ENCODE measurements at regions not wholly inside any gene's neighbourhood (a gene's known extent, or its start where the extent isn't known, plus 50 kb on each side); places are given as distances from the start of the nearest gene placed in this dataset.

DNA sequence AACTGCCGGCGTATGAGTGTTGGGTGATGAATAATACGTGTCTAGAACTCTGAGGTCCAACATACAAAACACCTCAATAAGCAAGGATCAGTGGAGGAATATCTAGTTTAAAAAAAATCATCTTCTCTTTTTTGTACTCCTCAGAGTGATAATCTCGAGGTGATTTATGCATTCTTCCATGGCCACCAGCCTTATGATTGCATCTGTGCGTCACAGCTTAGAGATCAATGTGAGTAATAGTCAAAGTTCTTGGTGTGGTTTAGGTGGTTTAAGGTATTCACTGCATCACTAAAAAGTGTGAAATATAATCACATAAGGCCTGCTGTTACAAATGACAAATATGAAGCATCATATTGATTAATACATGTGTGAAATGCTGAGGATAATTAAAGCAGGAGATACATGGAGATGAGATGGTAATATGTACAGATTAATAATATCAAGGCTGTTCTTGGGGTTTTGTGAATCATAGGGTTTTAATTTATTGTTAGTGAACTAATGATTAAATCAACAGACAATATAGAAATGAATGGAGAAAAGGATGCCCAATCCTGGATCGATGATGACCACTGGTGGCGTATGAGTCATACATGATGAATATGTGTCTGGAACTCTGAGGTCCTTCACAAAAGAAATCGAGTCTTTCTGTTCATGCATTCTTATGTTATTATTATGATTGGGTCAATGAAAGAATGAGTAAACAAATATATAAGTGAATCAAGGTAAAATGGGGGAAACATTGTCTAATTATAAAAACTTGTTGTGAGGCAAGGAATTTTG is 68.8 kb upstream of the RTL1 start:
- H3K4me2 ChIP-seq: no peak overlapping the region
- no peaks in the 10 kb centered on the region for H4K20me1 ChIP-seq (ENCODE audit: insufficient read depth)
- DNase-seq: no peak
- no peaks in the 10 kb centered on the region for H3K36me3 ChIP-seq (replicated peaks in 1 of 2; ENCODE audit: control insufficient read depth in 1 of 2, insufficient read depth in 2 of 2, low read length in 1 of 2)
- no peaks in the 10 kb centered on the region for H3K4me1 ChIP-seq (ENCODE audit: control insufficient read depth in 1 of 2, insufficient read depth in 2 of 2, low read depth in 1 of 2, low read length in 1 of 2)
- no peak overlapping the region for H2AFZ ChIP-seq (ENCODE audit: low read depth)
- POLR2A ChIA-PET: no interaction called here
- H3K4me3 ChIP-seq (ENCODE audit: low read depth in 2 of 2, low read length in 1 of 2): no peak overlapping the region
- WGBS (ENCODE audit: low lambda C conversion rate): 57% methylated on average over 8 of the region's 8 CpGs
- H3K79me2 ChIP-seq (ENCODE audit: insufficient read depth): no peaks in the 10 kb centered on the region
- no peaks in the 10 kb centered on the region for H3K9me3 ChIP-seq
- H3K9ac ChIP-seq: no peak overlapping the region
- no peak overlapping the region for H3K27ac ChIP-seq (ENCODE audit: low read depth in 2 of 2, low read length in 1 of 2)
- CTCF ChIA-PET: no interaction called here
- TF ChIP-seq FOXJ3 (CRISPR knock-in tag; IDR thresholded peaks at IDR 0.05) (no peak), SMC3 (IDR thresholded peaks at IDR 0.05; ENCODE audit: low read depth, low read length) (no peak), FOSL2 (IDR thresholded peaks at IDR 0.05; ENCODE audit: borderline replicate concordance, low read depth) (no peak), RXRA (IDR thresholded peaks at IDR 0.05; ENCODE audit: borderline replicate concordance, low read depth) (no peak), GABPA (IDR thresholded peaks at IDR 0.05; ENCODE audit: low read depth) (no peak), YY1 (IDR thresholded peaks at IDR 0.05; ENCODE audit: low read depth) (no peak), CHD2 (IDR thresholded peaks at IDR 0.05; ENCODE audit: low read length, partially characterized antibody) (no peak), JUND (IDR thresholded peaks at IDR 0.05) (no peak), RAD21 (IDR thresholded peaks at IDR 0.05; ENCODE audit: low read length) (no peak), TCF12 (IDR thresholded peaks at IDR 0.05) (no peak), SIN3A (IDR thresholded peaks at IDR 0.05; ENCODE audit: borderline replicate concordance, low read depth, low read length) (no peak)
- TF ChIP-seq, protein P1, sequence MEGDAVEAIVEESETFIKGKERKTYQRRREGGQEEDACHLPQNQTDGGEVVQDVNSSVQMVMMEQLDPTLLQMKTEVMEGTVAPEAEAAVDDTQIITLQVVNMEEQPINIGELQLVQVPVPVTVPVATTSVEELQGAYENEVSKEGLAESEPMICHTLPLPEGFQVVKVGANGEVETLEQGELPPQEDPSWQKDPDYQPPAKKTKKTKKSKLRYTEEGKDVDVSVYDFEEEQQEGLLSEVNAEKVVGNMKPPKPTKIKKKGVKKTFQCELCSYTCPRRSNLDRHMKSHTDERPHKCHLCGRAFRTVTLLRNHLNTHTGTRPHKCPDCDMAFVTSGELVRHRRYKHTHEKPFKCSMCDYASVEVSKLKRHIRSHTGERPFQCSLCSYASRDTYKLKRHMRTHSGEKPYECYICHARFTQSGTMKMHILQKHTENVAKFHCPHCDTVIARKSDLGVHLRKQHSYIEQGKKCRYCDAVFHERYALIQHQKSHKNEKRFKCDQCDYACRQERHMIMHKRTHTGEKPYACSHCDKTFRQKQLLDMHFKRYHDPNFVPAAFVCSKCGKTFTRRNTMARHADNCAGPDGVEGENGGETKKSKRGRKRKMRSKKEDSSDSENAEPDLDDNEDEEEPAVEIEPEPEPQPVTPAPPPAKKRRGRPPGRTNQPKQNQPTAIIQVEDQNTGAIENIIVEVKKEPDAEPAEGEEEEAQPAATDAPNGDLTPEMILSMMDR (IDR thresholded peaks at IDR 0.05): no peak
- no peaks in the 10 kb centered on the region for H3F3A ChIP-seq (replicated peaks; ENCODE audit: insufficient read depth)
- no peaks in the 10 kb centered on the region for H3K27me3 ChIP-seq (ENCODE audit: insufficient read depth)
- H3K9me2 ChIP-seq: no peaks in the 10 kb centered on the region

DNA sequence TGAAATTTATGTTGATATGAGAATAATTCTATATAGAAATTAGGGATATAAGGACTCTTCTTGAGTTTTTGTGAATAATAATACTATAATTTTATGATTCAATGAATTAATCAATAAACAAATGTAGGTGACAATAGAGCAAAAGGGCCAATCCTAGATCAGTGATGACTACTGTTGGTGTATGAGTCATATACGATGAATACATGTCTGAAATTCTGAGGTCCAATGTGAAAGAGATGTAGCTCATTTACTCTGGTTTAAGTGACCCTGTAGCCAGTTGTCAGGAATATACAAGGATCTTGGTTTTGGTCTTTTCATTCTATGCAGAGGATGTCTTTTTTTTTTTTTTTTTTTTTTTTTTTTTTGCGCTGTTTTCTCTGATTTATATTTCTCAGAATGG is 72.1 kb upstream of the RTL1 start:
- ChIA-PET CTCF (no interaction called here), POLR2A (no interaction called here)
- H3K27ac ChIP-seq (ENCODE audit: low read depth in 2 of 2, low read length in 1 of 2): no peak overlapping the region
- no peak for TF ChIP-seq RCOR1 (IDR thresholded peaks at IDR 0.05; ENCODE audit: low read length)
- TF ChIP-seq RAD21 (IDR thresholded peaks at IDR 0.05; ENCODE audit: low read length): no peak
- TF ChIP-seq TEAD4 (IDR thresholded peaks at IDR 0.05; ENCODE audit: borderline replicate concordance, insufficient read depth): no peak
- no peak for TF ChIP-seq EP300 (IDR thresholded peaks at IDR 0.05; ENCODE audit: borderline replicate concordance in 1 of 2, low read depth in 1 of 2, low read length in 1 of 2)
- peaks cover 6% of the 10 kb centered on the region for H3F3A ChIP-seq (replicated peaks; ENCODE audit: insufficient read depth)
- no peaks in the 10 kb centered on the region for H3K27me3 ChIP-seq (ENCODE audit: insufficient read depth)
- H3K4me1 ChIP-seq (ENCODE audit: control insufficient read depth in 1 of 2, insufficient read depth in 2 of 2, low read depth in 1 of 2, low read length in 1 of 2): no peaks in the 10 kb centered on the region
- WGBS (ENCODE audit: low lambda C conversion rate): 41% methylated on average over 2 of the region's 2 CpGs
- no peaks in the 10 kb centered on the region for H3K9me3 ChIP-seq
- no peaks in the 10 kb centered on the region for H3K36me3 ChIP-seq (replicated peaks in 1 of 2; ENCODE audit: control insufficient read depth in 1 of 2, insufficient read depth in 2 of 2, low read length in 1 of 2)
- H3K9me2 ChIP-seq: no peaks in the 10 kb centered on the region
- H4K20me1 ChIP-seq (ENCODE audit: insufficient read depth): no peaks in the 10 kb centered on the region
- H3K79me2 ChIP-seq (ENCODE audit: insufficient read depth): no peaks in the 10 kb centered on the region
- no peak overlapping the region for H2AFZ ChIP-seq (ENCODE audit: low read depth)
- H3K9ac ChIP-seq: no peak overlapping the region
- no peak overlapping the region for H3K4me2 ChIP-seq
- DNase-seq: no peak
- H3K4me3 ChIP-seq (ENCODE audit: low read depth in 2 of 2, low read length in 1 of 2): no peak overlapping the region

All from SK-N-SH (cell line).